ENCODE measurements at regions not wholly inside any gene's neighbourhood (a gene's known extent, or its start where the extent isn't known, plus 50 kb on each side); places are given as distances from the start of the nearest gene placed in this dataset.

DNA sequence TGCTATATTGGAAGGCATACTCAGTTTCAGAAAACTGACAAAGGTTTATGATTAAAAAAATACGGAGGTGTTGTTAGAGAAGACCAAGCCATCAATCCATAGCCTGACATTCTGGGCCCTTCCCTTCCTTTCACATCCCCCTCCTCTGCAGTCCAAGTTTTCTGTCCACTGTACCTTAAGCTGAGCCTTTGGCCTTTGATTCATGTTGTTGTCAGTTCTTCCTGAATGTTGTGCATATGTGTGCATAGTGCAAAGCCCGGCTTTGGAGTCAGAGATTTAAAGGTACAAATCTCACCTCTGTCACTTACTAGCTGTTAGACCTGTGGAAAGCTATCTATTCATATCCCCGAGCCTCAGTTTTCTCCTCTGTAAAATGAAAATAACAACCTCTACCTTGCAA lies 104.9 kb upstream of the AGBL1 start:
- WGBS, 2 donors, result 62 to 76% methylated on average over 3 of the region's 3 CpGs
- Histone ChIP-seq H3K27ac (no peak overlapping the region), H3K9me3 (peaks cover 0 to 6% (median 0%) of the 10 kb centered on the region in 3 donors)

DNA sequence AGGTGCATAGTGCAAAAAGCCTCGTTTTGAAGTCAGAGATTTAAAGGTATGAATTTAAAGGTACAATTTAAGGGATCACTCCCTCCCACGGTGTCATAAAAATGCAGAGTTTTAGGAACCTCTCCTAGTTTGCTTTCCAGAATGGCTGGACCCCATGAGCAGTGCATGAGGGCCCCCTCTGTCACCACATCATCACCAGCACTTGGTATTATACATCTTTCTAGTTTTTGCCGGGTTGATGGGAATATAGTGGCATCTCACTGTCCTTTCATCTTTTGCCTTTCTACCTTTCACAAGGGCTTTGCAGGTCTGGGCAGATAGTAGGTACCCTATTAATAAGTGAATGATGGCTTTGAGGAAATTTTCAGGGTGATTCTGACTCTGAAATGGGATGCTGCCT lies 103.6 kb upstream of the AGBL1 start:
- DNase-seq, result no peak
- Histone ChIP-seq H3K4me3 (no peak overlapping the region), H3K36me3 (no peaks in the 10 kb centered on the region), H3K4me1 (no peaks in the 10 kb centered on the region), H3K27me3 (peaks cover 0 to 19% (median 0%) of the 10 kb centered on the region in 4 donors), H3K27ac (no peak overlapping the region), H3K9me3 (peaks cover 0 to 6% (median 0%) of the 10 kb centered on the region in 3 donors)
- TF ChIP-seq CTCF (IDR thresholded peaks at IDR 0.05) (no peak), POLR2A (IDR thresholded peaks at IDR 0.05) (no peak)
- intact Hi-C loops (cut with DNase I), result no loop called here
- 76 to 86% methylated on average over 3 of the region's 3 CpGs for WGBS, 2 donors

More for the DNA sequence above, 104.9 kb upstream of the AGBL1 start:
- no peak for DNase-seq
- intact Hi-C loops (cut with DNase I), result no loop called here
- no peak for TF ChIP-seq CTCF (IDR thresholded peaks at IDR 0.05)
- TF ChIP-seq POLR2A (IDR thresholded peaks at IDR 0.05), result no peak
- H3K4me3 ChIP-seq, result no peak overlapping the region
- no peaks in the 10 kb centered on the region for H3K36me3 ChIP-seq
- H3K4me1 ChIP-seq, result no peaks in the 10 kb centered on the region
- peaks cover 0 to 19% (median 0%) of the 10 kb centered on the region in 4 donors for H3K27me3 ChIP-seq

- peaks cover 0 to 6% (median 0%) of the 10 kb centered on the region in 3 donors for H3K9me3 ChIP-seq
- intact Hi-C loops (cut with DNase I), result no loop called here
- 49 to 73% methylated on average over 3 of the region's 3 CpGs for WGBS, 2 donors
- H3K4me1 ChIP-seq, result no peaks in the 10 kb centered on the region
- peaks cover 0 to 19% (median 0%) of the 10 kb centered on the region in 4 donors for H3K27me3 ChIP-seq
- no peak for DNase-seq
- no peak overlapping the region for H3K4me3 ChIP-seq
- TF ChIP-seq POLR2A (IDR thresholded peaks at IDR 0.05), result no peak
- no peaks in the 10 kb centered on the region for H3K36me3 ChIP-seq
- H3K27ac ChIP-seq, result no peak overlapping the region
Observed at GRCh38 chr15:85976986-85977385, 102.7 kb upstream of the AGBL1 start.

DNA sequence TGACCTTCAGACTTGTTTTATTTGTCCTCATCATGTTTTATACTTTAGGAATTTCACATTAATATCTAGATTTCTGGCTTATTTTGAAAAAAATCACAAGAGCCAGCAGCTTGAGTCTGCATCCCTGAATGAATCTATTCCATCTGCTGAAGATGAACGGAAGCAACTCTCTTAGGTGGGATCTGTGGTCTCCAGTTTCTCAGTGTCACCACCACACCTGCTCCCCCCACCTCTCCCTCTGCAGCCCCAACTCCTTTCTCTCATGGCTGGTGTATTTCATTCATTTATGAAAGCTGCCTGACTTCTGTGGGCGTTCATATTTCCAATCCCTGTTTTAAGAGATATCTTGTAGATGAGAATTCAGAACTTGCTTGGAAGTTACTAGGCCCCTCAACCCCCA lies 102.1 kb upstream of the AGBL1 start:
- DNase-seq, result no peak

DNA sequence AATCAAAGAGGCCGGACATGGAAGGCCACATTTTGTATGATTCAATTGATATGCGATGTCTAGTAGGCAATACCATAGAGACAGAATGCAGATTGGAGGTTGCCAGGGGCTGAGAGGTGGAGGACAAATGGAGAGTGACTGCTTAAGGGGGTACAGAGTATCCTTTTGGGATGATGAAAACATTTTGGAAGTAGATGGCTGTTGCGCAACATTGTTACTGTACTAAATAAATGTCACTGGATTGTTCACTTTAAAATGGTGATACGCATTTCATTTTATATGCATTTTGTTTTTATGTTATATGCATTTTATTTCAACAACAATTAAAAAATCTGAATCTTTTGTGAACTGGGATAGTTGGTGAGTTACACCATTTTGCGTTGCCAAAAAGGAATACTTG lies 99.7 kb upstream of the AGBL1 start:
- no peak overlapping the region for H3K27ac ChIP-seq
- H3K9me3 ChIP-seq, result peaks cover 0 to 6% (median 0%) of the 10 kb centered on the region in 3 donors
- no peak overlapping the region for H3K4me3 ChIP-seq
- intact Hi-C loops (cut with DNase I), result no loop called here
- H3K36me3 ChIP-seq, result no peaks in the 10 kb centered on the region
- DNase-seq, result no peak
- no peaks in the 10 kb centered on the region for H3K4me1 ChIP-seq
- 91 to 95% methylated on average over 5 of the region's 5 CpGs for WGBS, 2 donors
- H3K27me3 ChIP-seq, result peaks cover 0 to 12% (median 0%) of the 10 kb centered on the region in 4 donors
- TF ChIP-seq POLR2A (IDR thresholded peaks at IDR 0.05), result no peak
- TF ChIP-seq CTCF (IDR thresholded peaks at IDR 0.05), result no peak

More for the DNA sequence above, 102.1 kb upstream of the AGBL1 start:
- 85 to 91% methylated on average over 2 of the region's 2 CpGs for whole genome bisulfite sequencing, 2 donors
- Histone ChIP-seq H3K27ac (no peak overlapping the region), H3K36me3 (no peaks in the 10 kb centered on the region), H3K27me3 (peaks cover 0 to 19% (median 0%) of the 10 kb centered on the region in 4 donors), H3K9me3 (peaks cover 0 to 6% (median 0%) of the 10 kb centered on the region in 3 donors), H3K4me3 (no peak overlapping the region), H3K4me1 (no peaks in the 10 kb centered on the region)
- TF ChIP-seq POLR2A (IDR thresholded peaks at IDR 0.05), result no peak
- no peak for TF ChIP-seq CTCF (IDR thresholded peaks at IDR 0.05)
- intact Hi-C loops (cut with DNase I), result no loop called here

- no peak overlapping the region for H3K4me3 ChIP-seq
- H3K9me3 ChIP-seq, result peaks cover 0 to 5% (median 0%) of the 10 kb centered on the region in 3 donors
- intact Hi-C loops (cut with DNase I), result no loop called here
- H3K4me1 ChIP-seq, result no peaks in the 10 kb centered on the region
- 34 to 48% methylated on average over 3 to 5 of the region's 5 CpGs for whole genome bisulfite sequencing, 2 donors
- DNase-seq, result no peak
- peaks cover 0 to 10% (median 0%) of the 10 kb centered on the region in 4 donors for H3K27me3 ChIP-seq
- TF ChIP-seq POLR2A (IDR thresholded peaks at IDR 0.05), result no peak
- no peak for TF ChIP-seq CTCF (IDR thresholded peaks at IDR 0.05)
- no peaks in the 10 kb centered on the region for H3K36me3 ChIP-seq
- no peak overlapping the region for H3K27ac ChIP-seq
Observed at GRCh38 chr15:85980946-85981345, 98.7 kb upstream of the AGBL1 start.
